ENCODE measurements at regions not wholly inside any gene's neighbourhood (a gene's known extent, or its start where the extent isn't known, plus 50 kb on each side); places are given as distances from the start of the nearest gene placed in this dataset.
"Not testable (repeated sequence)": the region's sequence is repeated elsewhere in the genome, so short reads cannot be mapped to it uniquely, and the experiment has no call there.

- no peak for DNase-seq (ENCODE audit: low spot score)
Observed at GRCh38 chrX:113330416-113330815, 489.8 kb upstream of the AMOT start.

GRCh38 chrX:113315927-113316326 lies 475.3 kb upstream of the AMOT start:
- DNase-seq (ENCODE audit: low spot score), result no peak

GRCh38 chrX:113305496-113305895 lies 464.9 kb upstream of the AMOT start:
- DNase-seq (ENCODE audit: low spot score), result no peak

- DNase-seq (ENCODE audit: low spot score), result no peak
Observed at GRCh38 chrX:113300580-113300979, 459.9 kb upstream of the AMOT start.

- DNase-seq (ENCODE audit: low spot score), result no peak
Observed at GRCh38 chrX:113297437-113297836, 456.8 kb upstream of the AMOT start.

GRCh38 chrX:113289503-113289902 lies 448.9 kb upstream of the AMOT start:
- DNase-seq (ENCODE audit: low spot score), result no peak

GRCh38 chrX:113287761-113288160 lies 447.1 kb upstream of the AMOT start:
- no peak for DNase-seq (ENCODE audit: low spot score)

- DNase-seq (ENCODE audit: low spot score), result no peak
Observed at GRCh38 chrX:113275804-113276203, 435.2 kb upstream of the AMOT start.

GRCh38 chrX:113274791-113275190 lies 434.2 kb upstream of the AMOT start:
- no peak for DNase-seq (ENCODE audit: low spot score)

- no peak for DNase-seq (ENCODE audit: low spot score)
Observed at GRCh38 chrX:113274345-113274744, 433.7 kb upstream of the AMOT start.

- DNase-seq (ENCODE audit: low spot score), result no peak
Observed at GRCh38 chrX:113269203-113269602, 428.6 kb upstream of the AMOT start.

GRCh38 chrX:113260474-113260873 lies 419.8 kb upstream of the AMOT start:
- DNase-seq (ENCODE audit: low spot score), result no peak

- DNase-seq (ENCODE audit: low spot score), result no peak
Observed at GRCh38 chrX:113222305-113222704, 381.7 kb upstream of the AMOT start.

- no peak for DNase-seq (ENCODE audit: low spot score)
Observed at GRCh38 chrX:113212052-113212451, 371.4 kb upstream of the AMOT start.

GRCh38 chrX:113202601-113203000 lies 362.0 kb upstream of the AMOT start:
- DNase-seq (ENCODE audit: low spot score), result no peak

GRCh38 chrX:113195949-113196348 lies 355.3 kb upstream of the AMOT start:
- no peak for DNase-seq (ENCODE audit: low spot score)

- no peak for DNase-seq (ENCODE audit: low spot score)
Observed at GRCh38 chrX:113192418-113192817, 351.8 kb upstream of the AMOT start.

- DNase-seq (ENCODE audit: low spot score), result no peak
Observed at GRCh38 chrX:113157496-113157895, 316.9 kb upstream of the AMOT start.

GRCh38 chrX:113154315-113154714 lies 313.7 kb upstream of the AMOT start:
- DNase-seq (ENCODE audit: low spot score), result not testable (repeated sequence)

GRCh38 chrX:113136836-113137235 lies 296.2 kb upstream of the AMOT start:
- no peak for DNase-seq (ENCODE audit: low spot score)

GRCh38 chrX:113133316-113133715 lies 292.7 kb upstream of the AMOT start:
- DNase-seq (ENCODE audit: low spot score), result no peak

- no peak for DNase-seq (ENCODE audit: low spot score)
Observed at GRCh38 chrX:113124693-113125092, 284.1 kb upstream of the AMOT start.

GRCh38 chrX:113075521-113075920 lies 234.9 kb upstream of the AMOT start:
- no peak for DNase-seq (ENCODE audit: low spot score)

- no peak for DNase-seq (ENCODE audit: low spot score)
Observed at GRCh38 chrX:113059714-113060113, 219.1 kb upstream of the AMOT start.

GRCh38 chrX:113058634-113059033 lies 218.0 kb upstream of the AMOT start:
- DNase-seq (ENCODE audit: low spot score), result no peak
